Frontal cortex (tissue), 3 donors: ENCODE measurements at regions not wholly inside any gene's neighbourhood (a gene's known extent, or its start where the extent isn't known, plus 50 kb on each side); places are given as distances from the start of the nearest gene placed in this dataset.

Experiments
- DNase-seq, 2 donors: peaks; one replicate each; pipeline ENCODE4 v3.0.0; 2012; ENCODE audit warnings: low spot score in 2 of 2
- FAIRE-seq: peaks from 2 replicates; lab custom pipeline; 2012; peaks lifted over from hg19 to GRCh38; lab: Jason Lieb, UNC
- donor health status: control.
- donor health status: control.
- donor health status: control.

GRCh38 chr6:80728101-80728750 is 621.8 kb downstream of the BCKDHB start:
- DNase-seq (no peak), FAIRE-seq (no peak)

- FAIRE-seq = no peak
- no peak for DNase-seq
Observed at GRCh38 chr6:80725156-80725930, 618.9 kb downstream of the BCKDHB start.

- FAIRE-seq (no peak), DNase-seq (no peak)
Observed at GRCh38 chr6:80720824-80721223, 614.4 kb downstream of the BCKDHB start.

- DNase-seq (no peak), FAIRE-seq (no peak)
Observed at GRCh38 chr6:80714513-80714912, 608.0 kb downstream of the BCKDHB start.

- FAIRE-seq = no peak
- DNase-seq = no peak
Observed at GRCh38 chr6:80698459-80698858, 592.0 kb downstream of the BCKDHB start.

- DNase-seq (no peak), FAIRE-seq (no peak)
Observed at GRCh38 chr6:80696268-80696667, 589.8 kb downstream of the BCKDHB start.

- no peak for FAIRE-seq
- DNase-seq = no peak
Observed at GRCh38 chr6:80690551-80691131, 584.2 kb downstream of the BCKDHB start.

- DNase-seq (no peak), FAIRE-seq (no peak)
Observed at GRCh38 chr6:80689716-80690395, 583.4 kb downstream of the BCKDHB start.

GRCh38 chr6:80679992-80680391 is 573.5 kb downstream of the BCKDHB start:
- FAIRE-seq = no peak

GRCh38 chr6:80676386-80676785 is 569.9 kb downstream of the BCKDHB start:
- no peak for FAIRE-seq
- no peak for DNase-seq

More at GRCh38 chr6:80679992-80680391, 573.5 kb downstream of the BCKDHB start:
- no peak for DNase-seq

- DNase-seq = no peak
- no peak for FAIRE-seq
Observed at GRCh38 chr6:80674669-80675068, 568.2 kb downstream of the BCKDHB start.

GRCh38 chr6:80673367-80673766 is 566.9 kb downstream of the BCKDHB start:
- FAIRE-seq = no peak

GRCh38 chr6:80667006-80667405 is 560.5 kb downstream of the BCKDHB start:
- DNase-seq (no peak), FAIRE-seq (no peak)

More at GRCh38 chr6:80673367-80673766, 566.9 kb downstream of the BCKDHB start:
- DNase-seq = no peak

- DNase-seq = no peak
- FAIRE-seq = no peak
Observed at GRCh38 chr6:80658926-80659325, 552.5 kb downstream of the BCKDHB start.

GRCh38 chr6:80647156-80647555 is 540.7 kb downstream of the BCKDHB start:
- no peak for FAIRE-seq
- no peak for DNase-seq

- no peak for FAIRE-seq
- DNase-seq = no peak
Observed at GRCh38 chr6:80643881-80644280, 537.4 kb downstream of the BCKDHB start.

GRCh38 chr6:80642452-80642851 is 536.0 kb downstream of the BCKDHB start:
- DNase-seq (no peak), FAIRE-seq (no peak)

- no peak for FAIRE-seq
- DNase-seq = no peak
Observed at GRCh38 chr6:80641591-80641990, 535.1 kb downstream of the BCKDHB start.

- DNase-seq (no peak), FAIRE-seq (no peak)
Observed at GRCh38 chr6:80640176-80640575, 533.7 kb downstream of the BCKDHB start.

- FAIRE-seq (no peak), DNase-seq (no peak)
Observed at GRCh38 chr6:80639181-80639629, 532.7 kb downstream of the BCKDHB start.
